Upper lobe of left lung (tissue), 4 donors: ENCODE measurements at regions not wholly inside any gene's neighbourhood (a gene's known extent, or its start where the extent isn't known, plus 50 kb on each side); places are given as distances from the start of the nearest gene placed in this dataset.

Source experiments
- CTCF ChIP-seq, 6 experiments: fragments of 450-650 bp in 4 of 6; fragments of 200-600 bp in 2 of 6; sonication (generic) in 2 of 6; IDR thresholded peaks; one replicate each; pipeline ENCODE4 v1.5.1; 2016 to 2019; ENCODE audit warnings: antibody characterized with exemption in 6 of 6
- EP300 ChIP-seq, 4 donors: sonication (generic); formaldehyde crosslinking; IDR thresholded peaks; one replicate each; pipeline ENCODE4 v1.5.1; 2017; ENCODE audit warnings: antibody characterized with exemption in 4 of 4, control low read depth in 2 of 4
- POLR2A ChIP-seq, 4 donors: fragments of 450-650 bp; IDR thresholded peaks; one replicate each; pipeline ENCODE4 v1.5.1; 2016 to 2017; ENCODE audit warnings: antibody characterized with exemption in 4 of 4, mild to moderate bottlenecking in 2 of 4
- POLR2AphosphoS5 ChIP-seq, 2 donors: sonication (generic); formaldehyde crosslinking; IDR thresholded peaks; one replicate each; pipeline ENCODE4 v1.5.1; 2017; ENCODE audit warnings: antibody characterized with exemption in 2 of 2

- TF ChIP-seq POLR2A (IDR thresholded peaks at IDR 0.05) = no peak
- no peak for TF ChIP-seq CTCF (IDR thresholded peaks at IDR 0.05)
- no peak for TF ChIP-seq POLR2AphosphoS5 (IDR thresholded peaks at IDR 0.05)
- TF ChIP-seq EP300 (IDR thresholded peaks at IDR 0.05) = no peak
These were observed 358.7 kb downstream of the BARHL2 start for GRCh38 chr1:90358448-90358847.
